NCI-H69 (cell line): ENCODE measurements at regions not wholly inside any gene's neighbourhood (a gene's known extent, or its start where the extent isn't known, plus 50 kb on each side); places are given as distances from the start of the nearest gene placed in this dataset.

Experiments
- DNase-seq: peaks from one replicate; lab custom pipeline; 2025; lab: John Stamatoyannopoulos, UW

DNA sequence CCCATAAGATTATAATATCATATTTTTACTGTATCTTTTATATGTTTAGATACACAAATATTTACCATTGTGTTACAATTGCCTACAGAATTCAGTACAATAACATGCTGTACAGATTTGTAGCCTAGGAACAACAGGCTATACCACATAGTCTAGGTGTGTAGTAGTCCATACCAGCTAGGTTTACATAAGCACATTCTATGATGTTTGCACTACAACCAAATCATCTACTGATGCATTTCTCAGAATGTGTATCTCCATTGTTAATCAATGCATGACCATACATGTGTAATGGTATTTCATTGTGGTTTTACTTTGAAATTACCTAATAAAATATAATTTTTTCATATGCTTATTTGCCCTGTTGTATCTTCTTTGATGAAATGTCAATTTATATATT is 288.1 kb upstream of the PCDH10 start:
- DNase-seq = no peak

DNA sequence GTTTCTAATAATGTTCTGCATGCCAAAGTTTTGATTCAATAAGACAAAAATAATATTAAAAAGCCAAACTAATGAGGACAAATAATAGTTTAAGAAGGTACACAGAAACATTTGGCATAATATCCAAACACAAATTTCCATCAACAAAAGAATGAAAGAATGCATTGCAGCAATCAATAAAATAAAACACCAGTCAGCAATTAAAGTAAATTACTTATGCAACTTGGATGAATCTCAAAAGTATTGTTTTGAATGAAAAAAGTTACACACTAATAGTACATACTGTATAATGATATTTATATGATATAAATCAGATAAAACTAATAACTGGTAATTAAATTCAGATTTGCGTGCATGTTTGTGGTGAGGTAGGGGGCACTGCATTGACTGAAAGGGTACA is 285.5 kb upstream of the PCDH10 start:
- no peak for DNase-seq

DNA sequence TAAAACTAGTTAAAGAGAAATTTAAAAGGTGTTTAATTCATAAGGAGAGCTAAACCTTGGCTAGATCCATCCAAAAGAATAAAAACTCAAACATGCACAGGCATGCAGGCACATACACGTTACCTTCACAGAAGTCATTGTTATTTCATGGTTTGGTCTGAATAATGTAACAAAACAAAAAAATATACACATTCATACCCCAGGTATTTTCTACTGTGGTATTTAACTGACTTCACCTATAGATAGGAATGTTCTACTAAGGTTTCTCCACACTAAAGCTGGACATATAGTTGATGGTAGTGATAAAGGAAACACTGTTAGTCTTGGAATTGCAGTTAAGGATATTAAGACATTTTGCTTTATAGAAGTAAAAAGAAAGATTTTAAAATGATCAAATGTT is 283.6 kb upstream of the PCDH10 start:
- no peak for DNase-seq

DNA sequence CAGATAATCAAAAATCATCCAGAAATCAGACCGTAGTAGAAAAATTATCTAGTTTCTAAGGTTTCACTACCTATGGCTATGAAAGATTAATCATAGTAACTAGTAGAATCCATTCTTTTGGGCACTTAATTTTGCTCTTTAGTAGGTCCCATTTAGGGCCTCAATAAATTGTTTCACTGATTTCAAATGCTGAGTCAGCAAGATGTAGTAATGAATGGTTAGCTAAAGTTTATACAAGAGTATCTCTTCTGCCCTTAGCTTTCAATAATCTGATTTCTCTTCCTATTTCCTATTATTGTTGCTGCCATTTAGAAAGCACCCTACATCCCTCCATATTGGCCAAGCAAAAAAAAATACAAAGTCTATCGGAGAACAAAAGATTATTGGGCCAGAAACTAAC is 283.2 kb upstream of the PCDH10 start:
- DNase-seq = no peak

GRCh38 chr4:132866616-132867015 is 282.5 kb upstream of the PCDH10 start:
- no peak for DNase-seq

DNA sequence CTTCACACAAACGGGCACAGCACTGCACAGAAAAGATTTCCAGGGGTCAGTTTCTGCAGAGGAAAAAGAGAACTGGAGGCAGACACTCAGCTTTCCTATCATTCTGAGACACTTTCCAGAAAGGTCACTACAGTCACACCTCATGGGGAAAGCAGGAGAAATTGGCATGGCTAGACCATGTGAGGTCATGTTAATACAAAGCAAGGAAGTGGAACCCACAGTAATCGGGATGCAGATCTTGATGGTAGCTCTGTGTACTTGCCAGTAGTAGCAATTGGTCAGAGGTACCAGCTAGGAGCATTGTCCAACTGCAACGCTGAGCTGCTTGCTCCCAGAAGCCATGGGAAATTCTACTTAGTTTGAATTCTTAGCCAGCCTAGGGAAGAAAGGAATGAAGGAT is 255.3 kb upstream of the PCDH10 start:
- DNase-seq = no peak

- DNase-seq = no peak
These were observed 247.9 kb upstream of the PCDH10 start for GRCh38 chr4:132901224-132901623.

DNA sequence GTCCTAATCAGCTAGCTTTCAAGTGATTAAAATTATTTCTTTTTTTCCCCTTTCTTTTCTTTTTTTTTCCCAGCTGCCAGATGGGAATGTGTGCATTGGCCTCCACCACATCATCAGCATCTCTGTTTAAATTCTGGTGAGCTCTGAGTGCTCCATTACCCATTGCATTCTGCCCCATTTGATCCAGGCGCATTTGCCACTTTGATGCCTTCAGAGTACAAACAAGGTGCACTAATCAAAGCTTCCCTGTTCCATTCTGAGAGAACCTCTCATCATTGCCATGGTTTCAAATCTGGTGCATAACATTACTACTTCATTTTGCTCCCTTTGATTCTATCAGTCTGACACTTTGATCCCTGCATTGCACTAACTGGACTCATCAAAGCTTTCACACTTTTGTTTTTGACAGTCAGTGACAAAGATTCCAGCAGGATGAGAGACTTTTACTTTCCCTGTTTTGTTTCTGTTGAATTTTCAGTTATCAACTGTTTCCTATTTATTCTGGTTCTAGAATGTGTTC is 238.8 kb upstream of the PCDH10 start:
- DNase-seq = no peak

DNA sequence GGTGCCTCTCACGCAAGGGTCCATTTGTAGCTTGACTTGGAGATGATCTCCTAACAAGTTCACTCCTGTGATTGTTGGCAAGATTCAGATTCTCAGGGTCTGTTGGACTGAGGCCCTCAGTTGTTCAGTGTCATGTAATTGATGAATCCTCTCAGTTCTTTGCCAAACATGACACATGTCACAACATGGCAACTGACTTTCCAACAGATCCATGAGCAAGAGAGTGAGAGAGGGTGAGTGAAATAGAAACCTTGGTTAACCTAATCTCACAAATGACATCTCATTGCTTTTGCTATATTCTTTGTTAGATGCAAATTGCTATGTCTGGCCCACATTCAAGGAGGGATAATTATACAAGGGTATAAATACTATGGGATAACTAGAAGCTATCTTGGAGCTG is 231.0 kb upstream of the PCDH10 start:
- DNase-seq = no peak

GRCh38 chr4:132923516-132923915 is 225.6 kb upstream of the PCDH10 start:
- DNase-seq = no peak

DNA sequence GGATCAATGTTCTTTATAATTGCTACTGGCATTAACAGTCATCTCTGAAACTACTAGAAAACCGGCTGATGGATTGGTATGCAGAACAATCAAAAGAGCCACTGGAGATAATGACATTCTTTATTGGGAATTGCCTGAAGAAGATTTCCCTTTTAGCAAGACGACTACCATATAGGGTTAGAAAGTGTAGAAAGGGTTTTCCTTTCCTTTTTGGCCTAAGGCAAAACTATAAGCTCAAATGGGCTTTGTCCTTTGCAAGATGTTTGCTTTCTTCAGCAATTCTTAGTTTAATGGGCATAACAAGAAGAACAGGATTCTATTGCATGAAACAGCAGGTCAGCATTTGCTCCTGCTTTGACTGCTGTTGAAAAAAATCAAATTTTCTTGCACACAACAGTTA is 214.2 kb upstream of the PCDH10 start:
- DNase-seq = no peak

DNA sequence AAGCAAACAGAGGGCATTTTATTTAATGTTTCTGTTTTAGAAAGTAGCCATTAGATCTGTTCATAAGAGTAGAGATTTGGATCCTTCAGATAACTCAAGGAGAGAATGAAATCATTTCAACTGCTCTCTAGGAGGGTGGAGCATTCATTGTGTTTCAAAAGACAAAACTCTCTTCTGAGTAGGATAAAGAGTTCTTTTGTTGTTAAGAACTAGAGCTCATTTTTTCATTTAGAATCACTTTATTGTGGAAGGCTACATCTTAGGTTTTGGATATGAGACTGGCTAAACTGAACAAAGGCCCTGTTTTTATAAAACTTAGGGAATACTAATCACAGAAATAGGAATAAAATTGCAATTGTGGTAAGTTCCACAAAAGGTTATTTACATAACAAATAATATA is 193.9 kb upstream of the PCDH10 start:
- no peak for DNase-seq

GRCh38 chr4:132956962-132957361 is 192.1 kb upstream of the PCDH10 start:
- no peak for DNase-seq

DNA sequence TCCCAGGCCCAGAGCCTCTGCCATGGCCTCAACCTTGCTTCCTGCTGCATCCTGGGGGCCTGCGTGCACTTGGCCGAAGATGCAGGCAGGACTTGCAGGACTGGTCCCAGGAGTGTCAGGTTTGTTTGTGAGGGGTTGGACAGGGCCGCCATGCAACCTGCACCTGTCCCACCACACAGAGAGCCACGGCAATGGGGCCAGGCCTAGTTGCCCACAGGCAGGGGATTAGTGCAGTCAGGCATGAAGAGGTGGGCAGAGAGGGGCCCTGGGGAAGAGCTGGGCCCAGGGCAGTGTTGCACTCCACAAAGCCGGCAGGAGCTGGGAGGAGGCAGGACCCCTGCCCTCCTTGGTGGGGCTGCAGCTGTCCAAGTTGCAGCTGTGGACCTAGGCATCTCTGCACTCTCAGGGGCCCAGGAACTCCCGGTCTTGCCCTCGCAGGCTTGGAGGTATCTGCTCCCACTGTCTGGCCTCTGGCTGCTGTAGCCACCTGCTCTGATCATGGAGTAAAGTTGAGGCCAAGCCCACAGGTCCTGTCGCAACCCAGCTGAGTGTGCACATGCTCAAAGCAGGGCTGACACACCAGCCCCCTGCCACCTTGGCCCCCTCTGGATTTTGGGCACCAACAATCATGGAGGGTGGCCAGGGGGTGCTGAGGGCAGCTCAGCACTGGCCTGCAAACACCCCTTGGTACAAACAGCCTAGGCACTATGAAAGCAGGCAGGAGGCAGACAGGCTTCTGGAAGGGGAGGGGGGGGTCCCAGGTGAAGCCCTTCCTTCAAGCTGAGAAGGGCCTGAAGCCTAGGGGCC is 190.4 kb upstream of the PCDH10 start:
- DNase-seq = no peak

DNA sequence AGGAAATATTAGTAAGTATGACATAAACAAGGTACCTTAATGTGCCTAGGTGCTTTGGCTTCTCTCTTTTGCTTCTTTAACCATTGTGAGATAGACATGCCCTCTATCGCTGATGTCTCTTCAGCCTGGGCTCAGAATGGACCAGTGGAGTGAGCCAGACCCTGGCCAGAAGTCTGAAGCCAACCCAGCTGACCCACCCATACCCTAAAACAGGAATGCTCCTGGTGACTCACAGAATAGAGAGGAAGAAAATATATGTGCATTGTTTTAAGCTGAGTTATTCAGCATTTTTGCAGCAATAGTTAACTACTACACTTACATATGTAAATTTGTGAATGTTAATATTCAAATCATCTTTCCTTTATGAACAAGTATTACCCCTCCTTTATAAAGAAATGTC is 167.5 kb upstream of the PCDH10 start:
- no peak for DNase-seq

DNA sequence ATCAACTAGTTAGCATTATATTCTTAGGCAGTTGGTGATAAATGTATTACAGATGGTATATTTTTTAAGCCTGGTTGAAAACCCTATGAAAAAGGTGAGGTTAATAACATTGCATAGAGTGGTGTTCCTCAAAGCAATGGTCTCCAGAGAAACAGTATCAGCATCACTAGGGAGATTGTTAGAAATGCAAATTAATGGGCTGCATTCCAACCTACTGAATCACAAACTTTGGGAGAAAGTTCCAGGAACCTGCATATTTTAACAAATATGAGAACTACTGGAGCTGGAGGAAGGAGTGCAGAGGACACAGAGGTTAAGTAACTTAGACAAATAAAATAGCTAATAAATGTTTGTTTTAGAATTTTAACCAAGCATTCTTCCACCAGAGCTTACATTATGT is 166.9 kb upstream of the PCDH10 start:
- DNase-seq = no peak

GRCh38 chr4:132991111-132991510 is 158.0 kb upstream of the PCDH10 start:
- no peak for DNase-seq

- DNase-seq = no peak
These were observed 156.4 kb upstream of the PCDH10 start for GRCh38 chr4:132992686-132993085.

DNA sequence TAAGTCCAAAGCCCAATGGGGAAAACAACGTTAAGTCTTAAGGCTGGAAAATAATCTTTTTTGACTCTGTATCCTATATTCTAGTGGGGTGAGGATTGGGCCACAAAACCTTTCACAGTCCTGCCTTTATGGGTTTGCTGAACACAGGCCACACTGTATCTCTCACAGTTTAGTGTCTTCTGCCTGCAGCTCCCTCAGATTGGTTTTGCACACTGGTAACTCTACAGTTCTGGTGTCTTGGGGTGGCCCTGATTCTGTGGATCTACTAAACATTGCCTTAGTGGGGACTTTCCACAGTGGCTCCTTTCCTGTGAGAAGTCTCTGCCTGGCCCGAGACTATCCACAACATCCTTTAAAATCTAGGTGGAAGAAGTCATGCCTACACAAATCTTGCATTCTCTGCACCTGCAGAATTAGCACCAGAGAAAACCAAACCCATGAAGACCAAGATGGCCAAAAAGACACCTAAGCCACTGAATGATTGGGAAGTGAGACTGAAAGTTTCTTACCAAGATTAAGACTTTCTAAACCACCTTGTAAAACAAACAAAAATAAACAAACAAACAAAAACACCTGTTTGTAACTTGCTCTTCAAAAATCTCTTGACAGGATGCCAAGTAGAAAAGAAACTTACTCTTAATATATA is 150.4 kb upstream of the PCDH10 start:
- no peak for DNase-seq

- DNase-seq = no peak
These were observed 149.1 kb upstream of the PCDH10 start for GRCh38 chr4:133000012-133000411.

DNA sequence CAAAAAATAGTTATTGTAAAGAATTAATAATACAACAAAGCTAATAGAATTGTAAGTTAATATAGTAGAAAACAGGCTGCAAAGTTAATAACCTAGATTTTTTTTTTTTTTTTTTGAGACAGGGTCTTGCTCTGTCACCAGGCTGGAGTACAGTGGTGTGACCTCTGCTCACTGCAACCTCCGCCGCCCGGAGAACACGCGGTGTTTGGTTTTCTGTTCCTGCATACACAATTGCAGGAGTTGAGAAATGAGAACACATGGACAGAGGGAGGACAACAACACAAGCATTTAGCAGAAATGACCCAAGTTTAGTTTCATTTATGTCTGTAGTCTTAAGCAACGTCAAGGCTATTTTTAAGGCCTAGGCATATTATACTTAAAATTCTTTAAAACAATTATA is 145.9 kb upstream of the PCDH10 start:
- no peak for DNase-seq

DNA sequence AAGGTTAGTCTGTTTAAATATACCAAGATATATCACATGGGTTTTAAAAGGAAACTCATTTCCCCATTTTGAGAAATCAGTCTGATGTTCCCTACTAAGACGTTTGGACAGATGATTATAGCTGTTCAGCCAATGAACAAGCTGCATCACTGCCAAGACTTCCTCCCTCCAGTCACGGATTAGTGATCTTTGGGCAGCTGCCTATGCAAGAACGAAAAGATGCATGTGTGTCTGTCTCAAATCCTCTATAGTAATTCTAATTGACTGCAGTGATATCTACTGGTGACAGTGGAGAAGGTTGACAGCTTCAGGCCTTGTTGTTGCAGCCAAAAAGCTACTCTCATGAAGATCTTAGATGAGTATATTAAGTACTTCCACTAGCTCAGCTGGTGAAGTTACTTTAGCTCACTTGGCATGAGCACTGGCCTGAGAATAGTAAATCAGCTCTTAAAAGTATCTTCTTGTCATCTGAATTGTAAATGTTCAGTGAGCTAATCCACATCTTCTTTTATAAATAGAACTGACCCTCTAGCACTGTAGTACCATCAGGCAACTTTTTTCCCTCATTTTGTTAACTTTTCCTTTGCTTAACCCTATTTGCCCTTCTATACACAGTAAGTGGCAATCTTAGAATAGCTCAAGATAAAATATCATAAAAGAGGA is 134.5 kb upstream of the PCDH10 start:
- DNase-seq = no peak

GRCh38 chr4:133045288-133045687 is 103.8 kb upstream of the PCDH10 start:
- no peak for DNase-seq
